Iris pigment epithelial cell (primary cell): ENCODE measurements at regions not wholly inside any gene's neighbourhood (a gene's known extent, or its start where the extent isn't known, plus 50 kb on each side); places are given as distances from the start of the nearest gene placed in this dataset.

Source experiments
- DNase-seq: peaks from one replicate; pipeline ENCODE4 v3.0.0-alpha.2; 2011; ENCODE audit warnings: low read depth

DNA sequence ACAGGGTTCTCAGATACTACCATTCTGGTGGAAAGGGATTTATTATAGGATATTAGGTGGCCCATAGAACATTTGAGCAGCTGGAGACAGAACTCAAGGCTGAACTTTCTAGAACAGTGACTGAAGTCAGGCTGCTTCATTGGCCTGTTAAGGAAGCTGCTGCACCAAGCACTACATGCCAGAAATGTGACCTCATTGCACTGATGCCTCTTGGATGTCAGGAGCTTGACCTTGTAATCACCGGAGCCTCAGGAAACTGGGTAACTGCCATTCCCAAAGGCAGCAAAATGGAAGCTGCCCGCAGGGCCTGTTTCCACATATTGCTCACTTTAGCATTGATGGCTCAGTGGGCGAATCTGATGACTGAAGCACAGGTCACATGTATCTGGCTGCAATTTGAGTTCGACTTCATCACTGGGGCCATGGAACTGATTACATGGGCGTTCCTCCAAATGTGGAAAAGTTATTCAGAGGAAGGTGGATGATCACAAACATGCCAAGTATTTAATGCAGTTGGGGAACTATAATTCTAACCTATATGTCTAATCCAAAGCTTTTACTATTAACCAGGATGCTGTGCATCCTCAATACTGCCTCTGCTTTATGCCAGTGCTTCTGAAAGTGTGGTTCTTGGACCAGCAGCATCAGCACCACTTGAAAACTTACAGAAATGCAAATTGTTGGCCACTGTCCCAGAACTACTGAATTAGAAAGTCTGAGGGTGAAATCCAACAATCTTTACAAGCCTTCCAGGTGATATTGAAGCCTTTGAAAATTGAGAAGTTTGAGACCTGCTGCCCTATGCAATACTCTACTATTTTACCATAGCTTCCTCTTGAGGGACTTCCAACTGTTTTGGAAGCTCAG is 337.2 kb upstream of the NAV3 start:
- no peak for DNase-seq

DNA sequence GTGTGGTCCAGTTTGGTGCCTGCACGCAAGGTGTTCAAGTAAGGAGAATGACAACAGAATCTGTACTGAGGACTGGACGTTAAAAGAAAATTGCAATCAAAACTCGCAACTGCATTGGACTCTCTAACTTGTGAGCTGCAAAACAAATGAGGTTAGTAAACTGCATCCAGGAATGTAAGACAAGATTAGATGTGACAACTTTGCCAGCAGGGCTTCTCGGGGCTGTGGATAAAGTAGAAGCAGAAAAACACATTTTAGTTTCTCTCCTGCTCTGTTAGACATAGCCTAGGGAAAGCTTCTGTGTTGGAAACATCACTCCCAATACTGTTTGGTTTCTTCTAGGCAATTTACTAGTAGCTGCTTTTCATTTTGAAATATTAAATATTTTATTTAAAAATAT is 338.2 kb upstream of the NAV3 start:
- no peak for DNase-seq

DNA sequence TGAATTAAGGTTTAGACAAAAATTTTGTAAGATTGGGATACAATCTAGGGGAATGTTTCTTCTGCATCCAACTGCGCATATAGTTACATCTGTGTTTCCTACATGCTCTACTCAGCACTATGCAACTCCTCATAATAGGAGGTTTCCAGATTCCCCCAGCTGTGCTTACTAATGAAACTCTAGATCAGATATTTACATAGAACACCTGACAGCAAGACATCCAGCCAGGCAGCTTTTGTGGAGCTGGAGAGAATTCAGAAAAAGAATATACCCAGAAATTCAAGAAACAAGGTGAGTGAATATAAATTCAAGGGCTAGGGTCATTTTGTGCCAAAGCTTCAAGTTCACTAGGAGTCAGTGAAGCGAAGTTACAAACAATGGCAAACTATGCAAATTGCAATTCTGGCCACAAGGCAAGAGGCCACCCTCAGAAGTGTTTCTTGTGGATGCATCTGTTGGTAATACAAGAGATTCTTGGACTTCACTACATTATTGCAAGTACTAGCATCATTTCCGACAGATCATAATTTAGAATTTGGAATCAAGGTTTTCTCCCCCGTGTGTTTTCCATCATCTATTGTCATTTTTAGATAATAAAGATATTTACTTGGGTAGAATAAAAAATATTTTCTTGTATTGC is 341.2 kb upstream of the NAV3 start:
- no peak for DNase-seq

DNA sequence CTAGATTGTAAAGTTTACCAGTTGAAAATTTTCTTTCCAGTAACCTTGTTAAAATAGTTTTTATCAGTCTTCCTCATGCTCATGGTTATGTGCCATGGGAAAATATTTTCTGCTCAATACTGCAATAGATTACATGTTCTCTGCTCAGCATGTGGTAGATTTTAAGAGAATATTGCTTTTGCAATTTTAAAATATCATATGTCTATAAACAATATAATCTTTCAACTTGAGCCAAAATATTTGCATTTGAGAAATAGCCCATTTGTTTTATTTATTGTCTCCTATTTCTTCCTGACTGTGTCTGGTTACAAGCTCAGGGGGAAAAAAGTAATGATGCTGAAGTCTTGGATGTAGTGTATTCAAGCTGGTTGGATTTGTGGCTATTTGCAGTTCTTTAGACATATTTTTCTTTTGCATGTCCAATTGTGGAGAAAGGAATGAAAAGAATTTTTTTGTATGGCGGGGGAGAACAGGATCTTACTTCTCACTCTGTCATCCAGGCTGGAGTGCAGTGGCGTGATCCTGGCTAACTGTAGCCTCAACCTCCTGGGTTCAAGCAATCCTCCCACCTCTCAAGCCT is 342.6 kb upstream of the NAV3 start:
- peak; percentile 16 for DNase-seq

DNA sequence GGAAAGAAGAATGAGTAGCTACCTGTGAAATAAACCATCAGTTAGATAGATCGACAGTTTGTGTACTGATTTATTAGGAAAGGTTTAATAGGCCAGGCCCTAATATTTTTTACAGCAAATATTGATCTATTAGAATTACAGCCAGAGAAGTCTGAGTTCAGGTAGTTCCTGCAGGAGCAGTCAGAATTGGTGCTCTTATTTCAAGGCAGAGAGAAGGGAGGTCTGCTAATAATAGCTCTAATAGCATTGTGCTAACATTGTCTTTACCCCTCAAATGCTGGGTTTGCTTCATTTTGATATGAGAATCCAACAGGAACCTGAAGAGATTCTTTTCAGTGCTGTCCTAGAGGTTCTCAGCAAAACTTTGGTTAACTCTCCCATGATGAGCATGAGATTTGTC is 343.8 kb upstream of the NAV3 start:
- DNase-seq = no peak

DNA sequence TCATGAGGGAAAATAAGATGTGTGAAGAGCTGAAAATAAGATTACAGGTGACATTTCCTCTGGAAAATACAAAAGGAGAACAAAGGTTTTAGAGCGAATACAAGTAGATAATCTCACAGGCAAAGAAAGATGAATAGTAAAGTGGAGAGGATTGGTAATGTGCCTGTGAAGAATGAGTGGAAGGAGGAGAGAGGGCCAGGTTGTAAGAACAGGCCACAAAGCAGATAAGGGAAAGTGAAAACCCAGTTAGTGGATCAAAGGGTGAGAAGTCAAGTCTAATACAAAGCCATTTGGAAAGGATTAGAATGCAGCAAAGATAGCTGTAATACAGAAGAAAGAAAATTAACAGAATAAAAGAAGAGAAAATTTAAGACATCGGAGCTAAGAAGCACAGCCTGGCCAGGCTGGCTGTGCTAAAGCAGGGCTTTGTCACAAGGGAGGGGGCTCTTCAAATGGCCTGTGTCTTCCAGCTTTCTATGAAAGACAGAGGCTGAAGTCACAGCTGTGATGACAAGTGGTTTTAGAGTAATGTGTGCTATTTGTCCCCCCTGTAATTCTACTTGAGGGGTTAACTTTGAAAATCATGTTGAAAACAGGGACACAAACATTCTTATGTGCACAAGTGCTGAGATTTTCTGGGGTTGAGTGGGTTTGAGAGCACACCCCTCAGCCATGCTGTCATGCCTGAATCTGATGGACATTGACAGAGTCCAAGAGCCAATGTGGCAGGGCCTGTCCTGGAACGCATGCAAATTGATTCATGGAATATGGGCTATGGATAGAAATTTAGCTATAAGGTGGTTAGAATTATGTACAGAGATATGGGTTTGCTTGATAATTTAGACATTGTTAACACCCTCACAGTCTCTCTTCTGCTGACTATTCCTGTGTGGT is 344.5 kb upstream of the NAV3 start:
- no peak for DNase-seq

DNA sequence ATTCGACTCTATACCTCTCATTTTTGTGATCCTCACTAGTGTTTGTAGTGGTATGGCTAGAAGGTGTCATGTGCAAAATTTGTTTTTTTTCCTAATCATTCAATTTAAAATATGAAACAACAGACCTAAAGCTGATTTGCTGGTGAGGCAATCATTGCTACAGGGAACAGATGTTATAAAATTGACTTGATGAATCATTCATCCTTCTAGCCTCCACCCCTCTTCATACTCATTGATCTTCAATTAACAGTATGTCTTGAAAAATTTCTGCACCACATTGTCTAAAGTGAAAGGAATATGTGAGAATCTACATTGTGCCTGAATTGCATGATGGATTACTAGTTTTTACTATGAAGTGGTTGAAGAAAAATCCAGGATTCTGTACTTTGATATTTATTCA is 349.0 kb upstream of the NAV3 start:
- DNase-seq = no peak

DNA sequence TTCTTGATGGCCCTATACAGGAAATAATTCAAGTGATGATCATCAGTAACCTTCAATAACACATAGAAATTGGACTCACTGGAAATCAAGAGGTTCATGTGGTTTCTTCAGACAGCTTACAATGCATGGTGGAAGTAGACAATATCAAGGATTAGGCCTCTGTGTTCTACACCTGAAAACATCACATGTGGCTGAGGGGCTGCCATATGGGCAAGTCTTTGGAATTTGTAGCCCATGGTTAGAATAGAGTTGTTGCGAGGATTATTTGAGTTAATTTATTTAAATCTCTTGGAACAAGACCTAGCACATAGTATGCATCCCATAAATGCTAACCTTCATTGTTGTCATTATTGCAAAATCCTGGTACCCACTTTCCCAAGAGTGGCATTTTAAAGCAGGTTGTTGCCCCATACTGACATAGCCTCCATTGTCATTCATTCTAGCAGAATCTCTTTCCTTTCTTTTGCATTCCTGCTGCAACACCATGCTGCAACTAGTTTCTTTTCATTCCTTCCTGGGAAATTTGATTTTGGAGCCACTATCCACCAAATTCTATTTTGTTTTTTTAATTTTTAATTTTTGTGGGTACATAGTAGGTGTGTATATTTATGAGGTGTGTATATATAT is 352.7 kb upstream of the NAV3 start:
- no peak for DNase-seq

DNA sequence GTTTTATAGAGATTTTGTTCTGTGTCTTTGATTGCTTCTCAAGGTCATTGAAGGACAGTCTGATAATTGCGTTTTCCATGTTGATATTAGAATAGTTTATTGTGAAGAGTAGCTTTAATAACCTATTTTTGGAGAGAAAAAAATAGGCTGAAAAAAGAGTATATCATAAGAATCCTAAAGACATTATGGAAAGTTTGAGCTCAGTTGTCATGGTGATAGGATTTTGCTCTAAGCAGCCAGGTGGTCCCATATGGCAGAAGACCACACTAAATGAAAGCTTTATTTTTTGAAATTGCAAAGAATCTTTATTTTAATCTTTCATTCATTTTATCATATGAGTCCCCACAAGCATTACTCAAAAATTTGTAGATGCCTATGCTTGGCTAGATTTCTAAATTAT is 358.9 kb upstream of the NAV3 start:
- no peak for DNase-seq

DNA sequence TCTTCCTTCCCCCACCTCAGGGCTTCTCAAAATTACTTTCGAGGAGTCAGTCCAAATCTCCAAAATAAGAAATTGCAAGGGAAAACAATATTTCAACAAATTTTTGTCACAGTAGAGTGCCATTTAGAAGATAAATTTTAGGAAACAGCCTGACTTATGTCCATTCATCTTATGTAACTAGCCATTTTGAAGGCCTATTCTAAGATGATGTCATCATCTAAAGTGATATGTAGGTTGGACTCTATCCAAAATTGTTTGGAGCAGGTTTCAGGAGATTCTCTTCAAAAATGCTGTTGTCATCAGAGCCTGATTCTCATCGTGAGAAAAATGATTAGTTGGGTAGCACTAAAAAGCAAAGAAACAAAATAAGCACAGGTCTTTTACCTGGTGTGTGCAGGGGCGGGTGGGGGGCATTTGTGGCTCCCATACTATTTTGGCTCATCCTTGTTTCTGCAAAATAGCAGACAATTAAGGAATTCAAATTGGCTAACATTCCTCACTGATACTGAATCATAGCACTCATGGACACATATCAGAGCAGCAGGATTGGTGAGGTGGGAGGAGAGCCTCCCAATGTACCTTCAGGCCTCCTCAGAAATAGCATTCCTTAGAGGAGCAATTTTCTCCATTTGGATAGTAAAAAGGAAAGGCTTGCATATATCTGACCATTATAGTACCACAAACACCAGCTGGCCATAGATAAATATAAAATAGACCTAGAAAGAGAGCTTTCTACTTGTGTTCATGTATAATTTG is 360.9 kb upstream of the NAV3 start:
- no peak for DNase-seq

DNA sequence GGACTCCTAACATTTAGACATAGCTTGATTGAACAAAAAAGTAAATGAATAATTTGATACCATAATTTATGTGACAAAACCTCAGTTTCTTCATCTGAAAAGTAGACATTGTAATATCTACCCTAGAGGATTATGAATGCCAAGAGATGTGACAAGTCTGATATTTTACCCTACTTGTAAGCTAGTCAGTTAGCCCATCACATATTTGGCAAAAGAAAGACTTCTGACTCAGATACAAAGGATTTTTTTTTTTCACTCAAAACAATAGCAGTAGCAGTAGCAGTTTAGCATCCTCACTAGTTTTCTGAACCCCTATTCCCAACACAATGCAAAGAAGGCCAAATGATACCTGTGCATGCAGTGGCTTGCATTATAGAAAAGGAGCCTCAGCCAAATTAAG is 377.3 kb upstream of the E2F7 start:
- no peak for DNase-seq

DNA sequence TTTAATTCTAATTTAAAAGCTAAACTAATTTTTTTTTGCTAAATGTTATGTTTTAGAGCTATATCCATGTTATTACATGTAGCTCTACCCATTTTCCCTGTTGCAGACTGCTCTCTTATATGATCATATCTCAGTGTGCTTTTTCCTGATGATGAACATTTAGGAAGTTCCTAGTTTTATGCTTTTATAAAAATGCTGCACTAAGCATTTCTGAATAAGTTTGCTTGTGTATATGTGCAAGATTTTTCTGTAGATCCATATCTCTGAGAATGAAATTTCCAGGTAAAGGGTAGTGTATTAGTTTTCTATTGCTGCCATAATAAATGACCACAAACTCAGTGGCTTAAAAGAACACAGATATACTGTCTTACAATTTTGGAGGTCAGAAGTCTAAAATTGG is 374.4 kb upstream of the E2F7 start:
- DNase-seq = no peak

DNA sequence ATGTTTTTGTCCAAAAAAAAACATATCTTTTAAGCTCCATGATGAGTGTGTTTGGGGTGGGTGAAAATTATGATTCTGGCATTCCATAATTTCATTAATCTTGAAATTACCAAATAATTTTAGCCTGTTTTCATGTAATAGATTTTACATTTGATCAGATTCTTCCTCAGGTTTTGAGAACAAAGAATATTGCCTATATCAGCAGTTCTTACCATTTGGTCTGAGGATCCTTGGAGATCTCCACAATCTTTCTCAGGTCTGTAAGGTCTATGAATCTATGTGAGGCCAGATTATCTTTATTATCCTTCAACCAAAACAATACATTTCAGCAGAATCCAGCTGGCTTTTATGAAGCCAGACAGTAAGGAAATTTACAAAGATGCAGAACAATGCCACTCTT is 373.3 kb upstream of the E2F7 start:
- no peak for DNase-seq

DNA sequence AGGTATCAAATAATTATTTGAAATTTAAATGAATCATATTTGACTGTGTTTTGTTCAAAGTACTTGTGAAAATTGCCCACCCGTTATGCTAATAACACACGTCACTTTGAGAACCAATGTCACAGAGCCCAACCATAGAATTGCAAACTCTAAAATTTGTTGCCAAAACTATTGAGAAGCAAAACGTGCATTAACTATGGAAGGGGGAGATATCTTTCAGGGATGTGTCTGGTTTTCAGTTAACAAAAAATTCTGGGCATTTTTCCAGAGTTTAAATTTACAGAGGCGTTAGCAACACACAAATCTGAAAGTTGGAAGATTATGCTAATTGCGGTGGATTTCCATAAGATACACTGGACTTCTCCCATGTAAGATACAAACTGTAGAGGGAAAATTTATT is 371.8 kb upstream of the E2F7 start:
- DNase-seq = no peak

DNA sequence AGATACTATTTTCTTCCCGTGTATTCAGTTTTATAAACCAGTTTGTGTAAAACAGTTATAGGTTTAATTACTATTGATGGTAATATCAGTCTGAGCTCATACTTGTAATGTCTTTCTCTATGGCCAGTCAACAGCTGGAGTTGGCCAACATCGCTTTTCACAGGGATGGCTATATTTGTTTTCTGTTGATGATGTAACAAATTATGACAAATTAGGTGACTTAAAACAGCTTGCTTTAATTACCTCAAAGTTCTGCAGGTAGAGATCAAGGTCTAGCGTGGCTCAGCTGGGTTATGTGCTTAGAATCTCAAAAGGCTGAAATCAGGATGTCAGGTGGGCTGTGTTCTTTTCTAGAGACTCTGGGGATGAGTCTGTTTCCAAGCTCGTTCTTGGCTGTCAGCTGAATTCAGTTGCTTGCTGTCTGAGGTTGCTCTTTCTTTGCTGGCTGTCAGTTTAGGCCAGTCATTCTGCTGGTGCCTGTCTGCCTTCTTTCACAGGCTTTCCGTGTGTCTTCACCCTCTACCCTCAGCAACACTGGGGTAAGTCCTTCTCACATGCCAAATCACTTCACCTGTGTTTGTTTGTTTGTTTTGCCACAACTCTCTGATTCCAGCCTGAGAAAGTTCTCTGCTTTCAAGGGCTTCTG is 370.2 kb upstream of the E2F7 start:
- DNase-seq = no peak

DNA sequence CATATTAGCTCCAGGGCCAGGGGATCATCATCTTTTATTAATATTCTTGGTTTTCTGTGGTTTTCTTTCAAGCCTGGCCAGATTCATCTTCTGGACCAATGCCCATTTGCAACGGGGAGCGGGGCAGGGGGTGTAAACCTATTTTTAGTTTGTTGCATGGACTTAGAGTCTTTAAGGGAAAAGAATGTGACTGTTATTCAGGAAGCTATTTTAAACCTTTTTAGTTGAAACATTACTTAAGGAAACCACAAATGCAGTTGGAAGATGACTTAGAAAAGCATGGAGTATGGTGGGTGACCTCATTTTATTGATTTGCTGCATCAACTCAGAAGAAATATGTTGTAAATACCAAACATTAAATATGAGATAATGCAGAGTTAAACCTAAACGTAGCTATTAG is 368.4 kb upstream of the E2F7 start:
- DNase-seq = peak; percentile 3

DNA sequence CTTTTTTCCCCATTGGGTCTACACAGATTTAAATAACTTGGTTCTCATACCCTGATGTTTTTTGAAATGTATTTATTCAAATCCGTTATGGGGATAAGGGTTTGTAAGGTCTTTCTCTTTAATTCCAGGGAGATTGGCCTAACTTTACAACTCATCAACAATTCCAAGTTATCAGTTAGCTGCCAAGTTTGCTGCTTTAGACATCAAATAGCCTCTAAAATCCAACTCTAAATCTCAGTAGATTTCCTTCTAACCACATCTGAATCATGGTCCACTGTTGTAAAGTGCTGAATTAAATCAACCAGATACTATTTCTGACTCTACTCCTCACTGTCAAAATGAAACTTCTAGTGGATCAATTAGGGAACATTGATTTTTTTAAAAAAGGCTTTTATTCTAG is 364.1 kb upstream of the E2F7 start:
- no peak for DNase-seq

DNA sequence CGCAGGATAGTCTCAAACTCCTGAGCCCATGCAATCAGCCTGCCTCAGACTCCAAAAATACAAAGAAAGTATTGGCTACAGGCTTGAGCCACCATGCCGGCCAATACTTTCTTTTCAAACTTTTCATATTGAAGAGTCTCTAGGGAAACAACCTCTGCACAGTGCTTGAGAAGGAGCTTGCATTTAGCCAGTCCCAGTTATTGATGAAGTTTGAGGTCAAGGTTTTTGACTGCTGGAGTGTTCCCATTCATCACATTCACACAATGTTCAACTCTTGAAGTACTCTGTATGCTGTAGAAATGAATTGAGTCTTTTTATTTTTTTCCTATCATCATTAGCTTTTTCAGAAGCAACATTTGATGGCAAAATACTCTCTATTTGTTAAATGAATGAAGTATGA is 355.8 kb upstream of the E2F7 start:
- DNase-seq = no peak

DNA sequence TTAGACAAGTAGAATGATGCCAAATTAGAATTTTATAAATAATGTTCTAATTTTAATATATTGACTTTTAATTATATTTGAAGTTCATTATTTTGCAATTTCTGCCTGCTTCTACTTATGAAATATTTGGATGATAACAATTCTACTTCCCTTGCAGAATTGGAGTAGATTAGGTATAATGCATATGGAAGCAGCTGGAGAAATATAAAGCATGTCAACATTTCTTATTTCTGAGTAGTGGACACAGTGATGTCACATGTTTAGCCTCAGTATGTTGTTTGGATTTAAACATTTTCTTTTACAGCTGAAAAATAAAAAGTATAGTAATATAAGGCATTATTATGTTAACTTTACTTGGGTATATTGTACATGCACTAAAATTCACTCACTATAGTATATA is 344.2 kb upstream of the E2F7 start:
- no peak for DNase-seq

DNA sequence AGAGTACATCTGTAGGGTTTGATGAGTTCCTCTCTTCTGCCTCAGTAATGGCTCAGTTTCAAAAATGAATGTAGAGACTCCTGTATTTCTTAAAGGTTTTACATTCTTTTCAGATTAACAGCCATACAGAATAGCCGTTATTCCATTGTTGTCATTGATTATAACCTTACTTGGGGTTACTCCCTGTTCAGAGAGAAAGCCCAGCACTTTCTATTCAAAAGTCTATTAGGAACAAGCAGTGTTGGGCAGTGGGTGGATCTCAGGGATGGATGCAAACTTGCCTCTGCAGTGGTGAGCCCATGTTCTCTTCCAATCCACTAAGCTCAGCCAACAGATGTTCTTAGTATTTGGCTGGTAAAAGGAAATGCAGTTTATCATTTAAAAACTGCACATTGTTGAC is 342.6 kb upstream of the E2F7 start:
- no peak for DNase-seq
